ENCODE measurements at regions not wholly inside any gene's neighbourhood (a gene's known extent, or its start where the extent isn't known, plus 50 kb on each side); places are given as distances from the start of the nearest gene placed in this dataset.
A peak's percentile ranks its signal among the peaks of the same experiment; 100 is the strongest.
"Not testable (repeated sequence)": the region's sequence is repeated elsewhere in the genome, so short reads cannot be mapped to it uniquely, and the experiment has no call there.

DNA sequence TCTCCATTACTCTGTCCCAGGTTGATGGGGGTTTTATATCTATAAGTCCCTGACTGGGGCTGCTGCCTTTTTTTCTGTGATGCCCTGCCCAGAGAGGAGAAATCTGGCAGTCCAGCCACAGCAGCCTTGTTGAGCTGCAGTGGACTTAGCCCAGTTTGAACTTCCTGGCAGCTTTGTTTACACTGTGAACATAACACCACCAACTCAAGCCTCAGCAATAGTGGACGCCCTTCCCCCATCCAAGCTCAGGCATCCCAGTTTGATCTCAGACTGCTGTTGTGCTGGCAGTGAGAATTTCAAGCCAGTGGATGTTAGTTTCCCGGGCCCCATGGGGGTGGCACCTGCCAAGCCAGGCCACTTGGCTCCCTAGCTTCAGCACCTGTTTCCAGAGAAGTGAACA lies 298.5 kb upstream of the KDM5D start:
- no peak for DNase-seq

GRCh38 chrY:20025676-20026075 lies 281.1 kb upstream of the KDM5D start:
- DNase-seq, result no peak

DNA sequence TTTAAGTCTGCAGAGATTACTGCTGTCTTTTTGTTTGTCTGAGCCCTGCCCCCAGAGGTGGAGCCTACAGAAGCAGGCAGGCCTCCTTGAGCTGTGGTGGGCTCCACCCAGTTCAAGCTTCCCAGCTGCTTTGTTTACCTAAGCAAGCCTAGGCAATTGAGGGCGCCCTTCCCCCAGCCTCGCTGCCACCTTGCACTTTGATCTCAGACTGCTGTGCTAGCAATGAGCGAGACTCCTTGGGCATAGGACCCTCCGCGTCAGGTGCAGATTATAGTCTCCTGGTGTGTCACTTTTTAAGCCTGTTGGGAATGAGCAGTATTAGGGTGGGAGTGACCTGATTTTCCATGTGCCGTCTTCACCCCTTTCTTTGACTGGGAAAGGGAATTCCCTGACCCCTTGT lies 248.9 kb upstream of the KDM5D start:
- DNase-seq, result not testable (repeated sequence)

GRCh38 chrY:19973012-19973411 lies 228.5 kb upstream of the KDM5D start:
- no peak for DNase-seq

DNA sequence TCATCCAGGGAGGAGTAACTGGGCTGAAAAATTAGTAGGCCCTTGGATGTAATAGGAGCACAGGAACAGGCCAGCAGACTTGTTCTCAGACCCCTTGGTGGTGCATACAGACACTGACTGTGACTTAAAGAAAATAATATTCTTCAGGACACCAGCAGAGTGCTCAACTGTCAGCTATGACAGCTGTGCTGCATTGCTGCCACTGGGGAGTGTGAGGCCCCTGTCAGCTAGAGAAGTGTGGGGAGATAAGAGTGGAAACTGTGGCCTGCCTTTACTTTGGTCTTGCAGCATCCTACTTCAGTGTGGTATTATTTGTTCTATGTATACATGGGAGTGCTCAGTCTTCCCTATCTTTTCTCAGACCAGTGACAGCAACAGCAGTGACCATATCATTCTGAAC lies 203.2 kb upstream of the KDM5D start:
- no peak for DNase-seq

GRCh38 chrY:19899011-19899410 lies 154.5 kb upstream of the KDM5D start:
- no peak for DNase-seq

DNA sequence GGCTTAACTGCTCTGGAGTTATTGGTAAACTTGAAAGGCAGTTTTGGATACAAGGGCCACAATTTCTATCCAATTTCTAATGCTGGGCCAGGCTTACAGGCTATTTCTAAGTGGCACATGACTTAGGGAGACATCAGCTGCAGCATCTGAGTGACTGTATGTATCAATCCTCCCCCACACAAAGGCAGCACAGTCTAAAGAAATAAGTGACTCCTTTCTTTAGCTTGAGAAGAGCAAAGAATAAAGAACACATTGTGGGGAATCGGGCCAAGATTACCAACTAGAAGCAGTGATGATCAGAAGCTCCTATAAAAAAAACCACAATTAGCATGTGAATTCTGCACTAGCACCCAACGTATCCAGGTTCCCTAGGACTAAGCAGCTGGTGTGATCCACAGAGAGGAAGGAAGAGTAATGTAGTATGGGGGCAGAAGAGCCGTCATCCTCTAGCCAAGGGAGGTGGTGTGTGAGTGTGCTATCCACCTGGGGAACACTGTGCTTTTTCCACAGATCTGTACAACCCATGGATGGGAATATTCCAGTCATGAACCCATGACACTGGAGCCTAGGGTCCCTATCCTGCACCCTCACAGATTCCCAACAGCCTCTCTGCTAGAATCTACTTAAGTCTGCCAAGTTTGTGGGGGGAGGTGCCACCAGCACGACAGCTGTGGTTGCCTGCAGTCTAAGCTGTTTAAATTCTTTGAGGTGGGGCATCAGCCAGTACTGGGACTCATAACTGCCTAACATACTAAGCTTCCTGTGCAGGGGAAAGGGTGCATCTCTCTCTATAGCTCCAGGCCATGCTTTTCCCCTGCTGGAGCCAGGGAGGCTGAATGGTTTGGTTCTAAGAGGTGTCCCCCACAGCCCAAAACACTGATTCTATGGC lies 147.8 kb upstream of the KDM5D start:
- DNase-seq, result no peak

DNA sequence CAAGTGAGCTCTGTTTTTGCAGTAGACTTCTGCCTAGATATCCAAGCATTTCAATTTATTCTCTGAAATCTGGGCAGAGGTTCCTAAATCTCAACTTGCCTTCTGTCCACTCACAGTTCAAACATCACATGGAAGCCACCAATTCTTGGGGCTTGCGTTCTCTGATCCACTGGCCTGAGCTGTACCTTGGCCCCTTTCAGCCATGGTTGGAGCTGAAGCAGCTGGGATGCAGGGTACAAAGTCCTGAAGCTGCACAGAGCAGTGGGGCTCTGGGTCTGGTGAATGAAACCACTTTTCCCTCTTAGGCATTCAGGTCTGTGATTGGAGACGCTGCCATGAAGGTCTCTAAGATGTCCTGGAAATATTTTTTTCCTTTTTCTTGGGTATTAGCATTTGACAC lies 137.6 kb upstream of the KDM5D start:
- no peak for DNase-seq

DNA sequence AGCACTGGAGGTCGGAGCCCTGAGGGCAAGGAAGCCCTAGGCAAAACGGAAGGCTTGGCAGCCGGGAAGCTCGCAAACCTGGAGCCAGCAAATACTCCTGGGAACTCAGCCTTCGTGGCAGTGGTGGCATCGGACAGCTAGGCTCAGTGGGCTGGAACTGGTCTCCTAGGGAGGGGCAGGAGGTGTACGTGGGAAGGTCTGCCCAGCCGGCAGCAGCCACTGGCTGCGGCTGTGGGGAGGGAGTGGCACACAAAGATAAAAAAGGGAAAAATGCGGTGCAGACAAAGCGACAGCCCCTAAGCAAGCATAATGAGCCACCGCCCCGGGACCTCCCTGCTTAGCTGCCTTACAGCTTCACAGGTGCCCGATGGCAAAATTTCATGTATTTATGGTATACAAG lies 125.2 kb upstream of the KDM5D start:
- no peak for DNase-seq

- no peak for DNase-seq
Measured at GRCh38 chrY:19869281-19869680, 124.8 kb upstream of the KDM5D start.

- no peak for DNase-seq
Measured at GRCh38 chrY:19868647-19869046, 124.1 kb upstream of the KDM5D start.

GRCh38 chrY:19856474-19857135 lies 112.1 kb upstream of the KDM5D start:
- no peak for DNase-seq

GRCh38 chrY:19842972-19843371 lies 98.4 kb upstream of the KDM5D start:
- no peak for DNase-seq

DNA sequence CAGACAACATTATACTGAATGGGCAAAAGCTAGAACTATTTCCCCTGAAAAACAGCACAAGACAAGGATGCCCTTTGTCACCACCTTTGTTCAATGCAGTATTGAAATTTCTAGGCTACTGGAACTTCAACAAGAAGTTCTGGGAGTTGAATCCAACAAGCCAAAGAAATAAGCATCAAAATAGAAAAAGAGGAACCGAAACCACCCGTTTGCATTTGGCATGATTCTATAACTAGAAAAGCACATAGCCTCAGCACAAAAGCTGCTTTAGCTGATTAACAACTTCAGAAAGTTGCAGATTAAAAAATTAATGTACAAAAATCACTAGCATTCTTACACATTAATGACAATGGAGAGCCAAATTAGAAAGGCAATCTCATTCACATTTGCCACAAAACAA lies 79.6 kb upstream of the KDM5D start:
- DNase-seq, result no peak

- DNase-seq, result no peak
Measured at GRCh38 chrY:19818546-19818945, 74.0 kb upstream of the KDM5D start.

DNA sequence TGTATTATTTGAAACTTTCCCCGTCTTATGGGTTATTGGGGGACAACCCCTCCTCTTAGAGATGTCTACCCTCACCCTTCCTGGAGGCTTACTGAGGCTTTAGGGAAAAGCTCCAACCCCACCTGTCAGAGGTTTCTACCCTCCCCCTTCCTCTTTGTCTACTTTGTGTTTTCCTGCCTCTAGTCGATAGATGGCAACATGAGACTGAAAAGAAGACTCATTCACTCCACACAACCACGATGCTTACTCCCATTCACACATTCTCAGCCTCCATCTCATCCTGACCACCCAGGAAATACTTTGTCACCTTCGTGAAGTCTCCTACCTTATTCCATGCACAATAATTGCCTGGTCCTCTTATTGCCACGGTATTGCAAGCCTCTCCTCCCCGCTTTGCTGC lies 72.4 kb upstream of the KDM5D start:
- DNase-seq, result peak; percentile 1

GRCh38 chrY:19816053-19816823 lies 71.7 kb upstream of the KDM5D start:
- peak; percentile 9 for DNase-seq

Data from EL (cell line).